GM03348 (cell line): ENCODE measurements at regions not wholly inside any gene's neighbourhood (a gene's known extent, or its start where the extent isn't known, plus 50 kb on each side); places are given as distances from the start of the nearest gene placed in this dataset.
"Not testable (repeated sequence)": the region's sequence is repeated elsewhere in the genome, so short reads cannot be mapped to it uniquely, and the experiment has no call there.

Source experiments
- DNase-seq: peaks from one replicate; pipeline ENCODE4 v3.0.0; 2012; ENCODE audit warnings: low spot score

DNA sequence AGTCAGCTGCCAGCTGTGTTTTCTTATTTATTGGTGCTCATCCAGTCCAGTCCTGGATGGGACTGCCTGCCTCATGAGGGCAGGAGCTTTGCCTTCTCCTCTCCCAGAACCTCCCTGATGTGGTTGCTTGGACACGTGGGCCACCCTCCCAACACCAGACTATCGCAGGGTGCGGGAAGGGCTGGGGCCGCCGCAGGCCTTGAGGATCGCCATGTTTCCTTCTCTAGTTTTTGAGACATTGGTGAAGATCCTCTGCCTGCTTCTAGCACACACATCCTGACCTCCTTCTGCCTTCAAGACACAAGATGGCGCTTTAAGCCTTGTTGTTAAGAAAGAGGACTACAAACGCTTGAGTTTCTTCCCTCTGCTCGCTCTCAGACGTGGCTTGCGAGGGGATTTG is 2937.0 kb downstream of the RPIA start:
- DNase-seq = not testable (repeated sequence)

DNA sequence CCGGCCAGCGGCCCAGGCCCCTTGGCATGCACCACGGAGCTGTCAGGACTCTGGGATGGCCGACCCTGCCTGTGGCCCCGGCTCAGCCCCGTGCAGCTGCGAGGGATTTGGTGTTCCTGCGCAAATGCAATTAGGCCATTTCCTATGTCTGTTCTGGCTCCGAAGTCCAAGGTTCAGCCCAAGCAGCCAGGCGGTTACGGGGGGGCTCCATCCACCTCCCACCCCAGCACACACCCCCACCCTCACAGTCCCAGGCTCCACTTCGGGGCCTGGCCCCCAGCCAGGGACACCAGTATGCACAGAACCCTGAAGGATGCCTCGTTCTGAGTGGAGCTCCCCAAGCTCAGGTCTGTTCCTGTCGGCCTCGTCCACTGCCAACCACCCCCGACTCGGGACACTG is 2965.7 kb downstream of the RPIA start:
- DNase-seq = not testable (repeated sequence)

DNA sequence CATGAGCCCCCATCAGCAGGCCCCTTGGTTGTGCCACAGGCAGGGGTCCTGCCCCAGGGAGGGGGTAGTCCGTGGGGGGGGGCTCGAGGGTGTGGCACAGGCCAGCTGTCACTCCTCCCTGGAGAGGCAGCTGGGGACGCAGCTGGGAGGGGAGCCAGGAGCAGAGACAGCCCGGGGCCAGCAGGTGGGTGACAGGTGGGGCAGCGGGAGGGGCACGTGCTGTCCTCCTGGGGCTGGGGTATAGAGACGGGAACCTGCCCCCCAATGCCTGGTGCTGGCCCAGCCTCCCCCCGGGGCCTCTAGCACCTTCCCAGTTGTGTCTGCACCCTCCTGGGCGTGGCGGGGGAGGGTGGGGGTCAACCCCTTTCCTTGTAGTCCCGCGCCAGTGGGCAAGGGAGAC is 2966.9 kb downstream of the RPIA start:
- DNase-seq = not testable (repeated sequence)

DNA sequence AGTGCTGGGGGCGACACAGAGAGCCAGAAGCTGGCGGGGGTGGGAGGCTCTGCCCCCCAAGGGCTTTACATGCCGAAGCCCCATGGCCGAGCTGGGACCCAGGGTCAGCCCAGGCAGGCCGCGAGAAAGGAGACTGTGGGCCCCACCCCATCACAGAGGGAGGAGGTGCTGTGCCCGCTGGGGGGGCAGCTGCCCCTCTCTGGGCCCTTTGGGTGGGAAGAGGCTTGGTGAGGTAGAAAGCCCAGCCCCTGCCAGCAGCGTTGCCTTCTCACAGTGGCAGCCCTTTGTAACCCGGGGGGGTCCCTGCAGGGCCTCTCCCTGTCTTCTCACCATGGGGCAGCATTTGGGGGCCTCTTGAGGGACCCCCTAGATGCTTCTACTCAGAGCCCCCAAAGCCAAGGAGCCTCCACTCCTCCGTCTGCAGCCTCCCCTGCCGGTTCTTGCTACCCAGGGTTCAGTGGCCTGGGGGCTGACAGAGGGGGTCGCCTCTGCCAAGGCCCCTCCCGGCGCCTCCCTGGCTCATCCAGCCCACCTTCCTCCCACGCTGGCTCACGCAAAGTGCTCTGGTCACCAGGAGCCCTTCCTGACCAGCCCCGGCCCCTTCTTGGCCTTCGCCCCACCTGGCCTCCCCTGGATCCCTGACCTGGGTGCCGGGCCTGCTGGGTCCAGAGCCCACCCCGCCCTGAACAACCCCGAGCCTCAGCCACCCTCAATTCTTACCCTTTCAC is 2967.9 kb downstream of the RPIA start:
- not testable (repeated sequence) for DNase-seq

DNA sequence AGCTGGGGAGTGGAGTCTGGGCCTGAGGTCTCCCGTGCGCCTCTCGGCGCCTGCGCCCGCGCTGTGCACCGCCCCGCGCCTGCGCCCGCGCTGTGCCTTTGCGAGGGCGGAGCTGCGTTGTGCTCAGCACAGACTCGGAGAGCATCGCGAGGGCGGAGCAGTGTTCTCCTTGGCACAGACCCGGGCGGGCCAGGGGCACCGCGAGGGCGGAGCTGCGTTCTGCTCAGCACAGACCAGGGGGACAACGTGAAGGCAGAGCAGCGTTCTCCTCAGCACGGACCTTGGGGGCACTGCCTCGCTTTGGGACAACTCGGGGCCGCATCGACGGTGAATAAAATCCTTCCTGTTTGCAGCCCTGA is 2968.4 kb downstream of the RPIA start:
- DNase-seq = not testable (repeated sequence)

DNA sequence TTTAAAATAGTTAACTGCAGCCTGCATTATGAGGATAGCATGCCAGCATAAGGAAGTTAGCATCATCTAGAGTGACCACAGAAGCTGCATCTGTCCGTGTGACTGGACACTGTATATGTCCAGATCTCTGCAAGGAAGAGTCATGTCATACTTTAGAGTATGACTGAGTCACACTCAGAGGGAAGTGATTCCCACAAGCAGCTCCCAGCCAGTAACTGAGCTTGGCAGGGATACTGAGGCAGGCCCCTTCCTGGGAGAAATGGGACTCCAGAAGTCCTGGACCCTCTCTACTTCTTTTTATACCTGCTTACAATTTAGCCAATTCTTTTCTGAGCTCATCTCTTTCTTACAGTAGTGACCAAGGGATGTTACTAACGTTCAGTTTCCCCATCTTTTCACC is 2975.9 kb downstream of the RPIA start:
- DNase-seq = not testable (repeated sequence)

DNA sequence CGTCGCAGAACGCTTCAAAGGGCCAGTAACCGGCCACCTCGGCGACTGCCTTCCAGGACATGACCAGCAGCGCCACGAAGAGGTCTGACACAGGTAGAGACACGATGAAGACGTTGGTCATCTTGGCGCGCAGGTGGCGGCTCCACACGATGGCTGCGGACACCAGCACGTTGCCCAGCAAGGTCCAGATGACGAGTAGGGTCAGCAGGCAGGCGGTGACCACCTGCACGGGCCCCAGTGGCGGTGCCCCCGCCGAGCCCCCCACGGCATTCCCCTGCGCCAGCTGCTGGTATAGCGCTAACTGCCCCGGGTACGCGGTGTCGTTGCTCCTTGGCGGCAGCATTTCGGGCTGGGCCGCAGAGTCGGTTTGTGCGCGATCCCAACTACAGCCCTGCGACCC is 2994.1 kb downstream of the RPIA start:
- DNase-seq = not testable (repeated sequence)

DNA sequence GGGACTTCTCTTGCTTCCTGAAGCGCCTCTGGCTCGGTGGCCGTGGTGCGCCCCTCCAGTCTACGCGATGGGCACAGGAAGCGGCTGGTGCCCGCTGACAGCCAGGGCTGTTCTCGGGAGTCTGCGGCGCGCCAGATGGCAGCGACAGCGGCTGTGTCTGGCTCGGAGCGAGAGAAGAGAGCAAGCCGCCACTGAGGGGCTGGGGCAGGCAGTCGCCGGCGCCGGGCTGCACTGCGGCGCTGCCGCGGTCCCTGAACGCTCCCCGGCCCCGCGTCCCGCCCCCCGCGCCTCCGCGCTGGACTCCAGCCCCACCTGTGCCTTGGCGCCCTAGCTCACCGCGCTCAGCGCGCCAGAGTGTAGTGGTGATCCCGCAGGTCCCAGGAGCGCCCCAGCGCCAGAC is 2994.6 kb downstream of the RPIA start:
- not testable (repeated sequence) for DNase-seq
